ENCODE measurements at regions not wholly inside any gene's neighbourhood (a gene's known extent, or its start where the extent isn't known, plus 50 kb on each side); places are given as distances from the start of the nearest gene placed in this dataset.
"Not testable (repeated sequence)": the region's sequence is repeated elsewhere in the genome, so short reads cannot be mapped to it uniquely, and the experiment has no call there.

GRCh38 chr14:106488291-106488690 lies 961.9 kb downstream of the TMEM121 start:
- DNase-seq (ENCODE audit: low spot score) = no peak

GRCh38 chr14:106489112-106489881 lies 962.9 kb downstream of the TMEM121 start:
- no peak for DNase-seq (ENCODE audit: low spot score)

- DNase-seq (ENCODE audit: low spot score) = no peak
Measured at GRCh38 chr14:106490442-106490841, 964.1 kb downstream of the TMEM121 start.

- DNase-seq (ENCODE audit: low spot score) = no peak
Measured at GRCh38 chr14:106491851-106492250, 965.5 kb downstream of the TMEM121 start.

GRCh38 chr14:106493962-106494823 lies 967.8 kb downstream of the TMEM121 start:
- DNase-seq (ENCODE audit: low spot score) = no peak

GRCh38 chr14:106500571-106500970 lies 974.2 kb downstream of the TMEM121 start:
- DNase-seq (ENCODE audit: low spot score) = no peak

GRCh38 chr14:106501898-106502297 lies 975.5 kb downstream of the TMEM121 start:
- DNase-seq (ENCODE audit: low spot score) = no peak

GRCh38 chr14:106505366-106505765 lies 979.0 kb downstream of the TMEM121 start:
- DNase-seq (ENCODE audit: low spot score) = no peak

- DNase-seq (ENCODE audit: low spot score) = no peak
Measured at GRCh38 chr14:106506881-106507305, 980.5 kb downstream of the TMEM121 start.

GRCh38 chr14:106507354-106507753 lies 981.0 kb downstream of the TMEM121 start:
- no peak for DNase-seq (ENCODE audit: low spot score)

- no peak for DNase-seq (ENCODE audit: low spot score)
Measured at GRCh38 chr14:106508216-106508615, 981.8 kb downstream of the TMEM121 start.

- no peak for DNase-seq (ENCODE audit: low spot score)
Measured at GRCh38 chr14:106509176-106509575, 982.8 kb downstream of the TMEM121 start.

- no peak for DNase-seq (ENCODE audit: low spot score)
Measured at GRCh38 chr14:106509807-106510206, 983.4 kb downstream of the TMEM121 start.

- DNase-seq (ENCODE audit: low spot score) = no peak
Measured at GRCh38 chr14:106511006-106511799, 984.8 kb downstream of the TMEM121 start.

GRCh38 chr14:106511800-106512198 lies 985.4 kb downstream of the TMEM121 start:
- DNase-seq (ENCODE audit: low spot score) = no peak

GRCh38 chr14:106513302-106513701 lies 986.9 kb downstream of the TMEM121 start:
- no peak for DNase-seq (ENCODE audit: low spot score)

- no peak for DNase-seq (ENCODE audit: low spot score)
Measured at GRCh38 chr14:106518054-106518943, 991.9 kb downstream of the TMEM121 start.

GRCh38 chr14:106522118-106522517 lies 995.7 kb downstream of the TMEM121 start:
- DNase-seq (ENCODE audit: low spot score) = not testable (repeated sequence)

- no peak for DNase-seq (ENCODE audit: low spot score)
Measured at GRCh38 chr14:106522990-106523389, 996.6 kb downstream of the TMEM121 start.

GRCh38 chr14:106528717-106529116 lies 1002.3 kb downstream of the TMEM121 start:
- no peak for DNase-seq (ENCODE audit: low spot score)

GRCh38 chr14:106530031-106530422 lies 1003.6 kb downstream of the TMEM121 start:
- no peak for DNase-seq (ENCODE audit: low spot score)
